ENCODE measurements at regions not wholly inside any gene's neighbourhood (a gene's known extent, or its start where the extent isn't known, plus 50 kb on each side); places are given as distances from the start of the nearest gene placed in this dataset.

DNA sequence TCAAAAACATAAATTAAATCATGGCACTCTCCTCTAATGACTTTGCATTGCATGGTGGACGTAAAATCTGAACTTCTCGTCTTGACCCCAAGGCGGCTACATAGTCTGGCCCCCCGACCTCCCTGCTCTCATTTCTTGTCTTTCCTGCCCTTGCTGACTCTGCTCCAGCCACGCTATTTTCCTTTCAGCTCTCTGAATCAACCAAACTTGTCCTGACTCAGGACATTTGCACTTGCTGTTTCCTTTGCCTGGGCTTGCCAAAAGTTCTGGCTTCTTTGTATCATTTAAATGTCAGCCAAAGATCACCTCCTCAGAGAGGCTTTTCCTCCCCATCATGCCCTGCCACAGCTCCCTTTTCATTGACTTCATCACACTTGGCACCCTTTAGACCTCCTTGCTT is 107.7 kb upstream of the NFE2L3 start:
- H3K27ac ChIP-seq (ENCODE audit: low read depth, low read length), result no peak overlapping the region
- ChIA-PET CTCF (no interaction called here), POLR2A (no interaction called here)
- no peaks in the 10 kb centered on the region for H3K9me3 ChIP-seq (ENCODE audit: control insufficient read depth, insufficient read depth, low read length)
- H3K4me3 ChIP-seq (ENCODE audit: low read depth, low read length), result no peak overlapping the region
- H3K27me3 ChIP-seq (ENCODE audit: control insufficient read depth, insufficient read depth, low read length), result no peaks in the 10 kb centered on the region
- TF ChIP-seq, protein P1, sequence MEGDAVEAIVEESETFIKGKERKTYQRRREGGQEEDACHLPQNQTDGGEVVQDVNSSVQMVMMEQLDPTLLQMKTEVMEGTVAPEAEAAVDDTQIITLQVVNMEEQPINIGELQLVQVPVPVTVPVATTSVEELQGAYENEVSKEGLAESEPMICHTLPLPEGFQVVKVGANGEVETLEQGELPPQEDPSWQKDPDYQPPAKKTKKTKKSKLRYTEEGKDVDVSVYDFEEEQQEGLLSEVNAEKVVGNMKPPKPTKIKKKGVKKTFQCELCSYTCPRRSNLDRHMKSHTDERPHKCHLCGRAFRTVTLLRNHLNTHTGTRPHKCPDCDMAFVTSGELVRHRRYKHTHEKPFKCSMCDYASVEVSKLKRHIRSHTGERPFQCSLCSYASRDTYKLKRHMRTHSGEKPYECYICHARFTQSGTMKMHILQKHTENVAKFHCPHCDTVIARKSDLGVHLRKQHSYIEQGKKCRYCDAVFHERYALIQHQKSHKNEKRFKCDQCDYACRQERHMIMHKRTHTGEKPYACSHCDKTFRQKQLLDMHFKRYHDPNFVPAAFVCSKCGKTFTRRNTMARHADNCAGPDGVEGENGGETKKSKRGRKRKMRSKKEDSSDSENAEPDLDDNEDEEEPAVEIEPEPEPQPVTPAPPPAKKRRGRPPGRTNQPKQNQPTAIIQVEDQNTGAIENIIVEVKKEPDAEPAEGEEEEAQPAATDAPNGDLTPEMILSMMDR (IDR thresholded peaks at IDR 0.05; ENCODE audit: low read depth, low read length), result no peak
- DNase-seq (ENCODE audit: low read depth, low spot score), result no peak

DNA sequence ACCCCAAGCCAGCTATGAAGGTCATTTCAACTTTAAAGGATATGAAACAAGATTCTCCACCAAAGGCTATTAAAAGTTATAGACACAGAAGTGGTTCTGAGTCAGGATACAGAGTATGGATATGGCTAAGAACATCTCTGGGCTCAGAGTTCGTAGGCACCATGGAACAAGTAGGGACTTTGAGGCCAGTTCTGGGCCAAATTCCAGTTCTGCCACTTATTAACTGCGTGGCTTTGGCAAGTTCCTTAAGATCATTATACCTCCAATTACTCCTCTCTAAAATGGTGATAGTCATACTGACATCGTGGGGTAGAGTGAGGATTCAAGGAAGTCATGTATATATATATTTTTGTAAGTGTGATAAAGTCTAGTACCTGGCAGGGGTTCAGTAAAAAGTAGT is 105.8 kb upstream of the NFE2L3 start:
- no peak for DNase-seq (ENCODE audit: low read depth, low spot score)

DNA sequence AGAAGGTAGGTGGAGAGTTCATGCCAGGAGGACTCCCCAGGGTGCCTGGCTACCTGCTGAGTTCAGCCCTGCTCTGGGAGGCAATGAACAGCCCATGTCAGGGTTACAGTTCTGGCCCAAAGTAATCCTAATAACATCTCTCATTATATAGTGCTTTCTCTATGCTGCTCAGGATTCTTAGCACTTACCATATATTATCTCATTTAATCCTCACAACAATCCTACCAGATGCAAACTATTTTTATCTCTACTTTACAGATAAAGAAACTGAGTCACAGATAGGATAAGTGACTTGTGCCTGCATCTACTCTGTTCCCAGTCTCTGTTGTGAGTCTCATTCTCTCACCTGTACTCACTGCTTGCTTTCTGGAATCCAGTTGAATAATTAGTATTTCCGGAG is 105.1 kb upstream of the NFE2L3 start:
- CTCF ChIA-PET, result no interaction called here
- POLR2A ChIA-PET, result no interaction called here
- no peaks in the 10 kb centered on the region for H3K27me3 ChIP-seq (ENCODE audit: control insufficient read depth, insufficient read depth, low read length)
- TF ChIP-seq, protein P1 (IDR thresholded peaks at IDR 0.05; ENCODE audit: low read depth, low read length), result no peak
- H3K27ac ChIP-seq (ENCODE audit: low read depth, low read length), result no peak overlapping the region
- H3K9me3 ChIP-seq (ENCODE audit: control insufficient read depth, insufficient read depth, low read length), result no peaks in the 10 kb centered on the region
- DNase-seq (ENCODE audit: low read depth, low spot score), result no peak
- H3K4me3 ChIP-seq (ENCODE audit: low read depth, low read length), result no peak overlapping the region

More for the DNA sequence above, 105.8 kb upstream of the NFE2L3 start:
- Histone ChIP-seq H3K4me3 (ENCODE audit: low read depth, low read length) (no peak overlapping the region), H3K27ac (ENCODE audit: low read depth, low read length) (no peak overlapping the region), H3K27me3 (ENCODE audit: control insufficient read depth, insufficient read depth, low read length) (no peaks in the 10 kb centered on the region), H3K9me3 (ENCODE audit: control insufficient read depth, insufficient read depth, low read length) (no peaks in the 10 kb centered on the region)
- TF ChIP-seq, protein P1 (IDR thresholded peaks at IDR 0.05; ENCODE audit: low read depth, low read length), result no peak
- ChIA-PET CTCF (no interaction called here), POLR2A (no interaction called here)

DNA sequence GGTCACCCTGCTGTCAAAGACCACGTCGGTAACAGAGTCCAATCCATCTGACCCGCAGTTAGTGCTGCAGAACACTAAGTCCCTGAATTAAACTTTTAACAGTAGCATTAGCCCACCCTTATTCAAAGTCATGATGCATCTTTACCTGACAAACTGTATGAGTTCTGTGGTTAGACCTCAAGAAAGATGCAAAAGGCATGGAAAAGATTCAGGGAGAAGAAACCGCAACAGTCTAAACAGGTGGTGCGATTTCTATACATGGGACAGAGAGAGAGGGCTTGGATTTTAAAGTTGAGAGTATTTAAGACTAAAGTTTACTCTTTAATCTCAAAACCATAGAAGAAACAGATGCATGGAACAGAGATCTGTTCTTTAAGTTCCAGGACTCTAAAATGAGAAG is 103.3 kb upstream of the NFE2L3 start:
- DNase-seq (ENCODE audit: low read depth, low spot score), result no peak
- Histone ChIP-seq H3K4me3 (ENCODE audit: low read depth, low read length) (no peak overlapping the region), H3K27ac (ENCODE audit: low read depth, low read length) (no peak overlapping the region), H3K9me3 (ENCODE audit: control insufficient read depth, insufficient read depth, low read length) (no peaks in the 10 kb centered on the region), H3K27me3 (ENCODE audit: control insufficient read depth, insufficient read depth, low read length) (no peaks in the 10 kb centered on the region)
- TF ChIP-seq, protein P1 (IDR thresholded peaks at IDR 0.05; ENCODE audit: low read depth, low read length), result no peak
- CTCF ChIA-PET, result interaction anchor here (0.9 kb wide), 1 partner anchor 42 kb away, joined by 6 read pairs; no protein-coding TSS in a partner anchor
- POLR2A ChIA-PET, result no interaction called here

DNA sequence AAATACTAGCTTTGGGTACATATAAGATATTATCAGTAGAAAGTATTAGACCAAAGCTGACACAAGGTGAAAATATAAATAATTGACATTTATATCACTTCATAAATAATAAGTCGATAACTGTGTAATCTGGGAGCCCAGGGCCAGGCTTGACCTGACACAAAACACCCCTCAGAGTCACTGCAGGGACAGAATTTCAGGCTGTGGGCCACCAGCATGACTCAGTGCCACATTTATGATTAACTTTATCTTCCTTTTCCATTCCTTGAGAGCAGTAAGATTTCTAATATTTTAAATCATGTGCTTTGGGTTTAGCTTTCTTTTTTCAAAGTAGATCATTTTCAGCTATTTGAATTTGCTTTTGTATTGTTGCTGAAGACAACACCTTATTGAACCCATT is 102.9 kb upstream of the NFE2L3 start:
- no peak overlapping the region for H3K4me3 ChIP-seq (ENCODE audit: low read depth, low read length)
- ChIA-PET CTCF (interaction anchor here (0.9 kb wide), 1 partner anchor 42 kb away, joined by 6 read pairs; no protein-coding TSS in a partner anchor), POLR2A (no interaction called here)
- no peak for DNase-seq (ENCODE audit: low read depth, low spot score)
- no peaks in the 10 kb centered on the region for H3K27me3 ChIP-seq (ENCODE audit: control insufficient read depth, insufficient read depth, low read length)
- no peaks in the 10 kb centered on the region for H3K9me3 ChIP-seq (ENCODE audit: control insufficient read depth, insufficient read depth, low read length)
- no peak overlapping the region for H3K27ac ChIP-seq (ENCODE audit: low read depth, low read length)
- TF ChIP-seq, protein P1 (IDR thresholded peaks at IDR 0.05; ENCODE audit: low read depth, low read length), result no peak

Data from AG04450 (cell line).